HG02763 (cell line): ENCODE measurements at regions not wholly inside any gene's neighbourhood (a gene's known extent, or its start where the extent isn't known, plus 50 kb on each side); places are given as distances from the start of the nearest gene placed in this dataset.

Source experiments
- ATAC-seq: cut with Tn5 transposase; IDR thresholded peaks from one replicate; pipeline ENCODE4 v1.9.1; 2021; ENCODE audit warnings: mild to moderate bottlenecking, moderate library complexity; ENCODE audit not compliant: unreplicated experiment

DNA sequence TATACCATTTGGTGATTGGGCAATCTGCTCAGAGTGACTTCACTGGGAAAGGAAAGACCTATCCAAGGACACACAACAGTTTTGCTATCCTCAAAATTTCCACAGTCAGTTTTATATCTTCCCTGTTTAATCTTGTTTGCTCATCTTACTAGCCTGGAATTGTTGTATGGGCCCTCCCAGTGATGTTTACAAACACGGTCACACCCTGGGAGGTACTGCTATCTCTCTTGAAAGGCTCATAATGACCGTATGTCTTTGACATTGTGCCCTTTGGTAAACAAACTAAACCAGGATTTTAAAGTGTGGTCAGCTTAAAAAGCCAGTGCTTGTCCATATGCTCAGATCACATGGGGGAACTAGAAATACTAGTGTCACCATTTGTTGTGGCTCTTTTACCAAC, 277.0 kb downstream of the CDH2 start:
- ATAC-seq, result no peak

DNA sequence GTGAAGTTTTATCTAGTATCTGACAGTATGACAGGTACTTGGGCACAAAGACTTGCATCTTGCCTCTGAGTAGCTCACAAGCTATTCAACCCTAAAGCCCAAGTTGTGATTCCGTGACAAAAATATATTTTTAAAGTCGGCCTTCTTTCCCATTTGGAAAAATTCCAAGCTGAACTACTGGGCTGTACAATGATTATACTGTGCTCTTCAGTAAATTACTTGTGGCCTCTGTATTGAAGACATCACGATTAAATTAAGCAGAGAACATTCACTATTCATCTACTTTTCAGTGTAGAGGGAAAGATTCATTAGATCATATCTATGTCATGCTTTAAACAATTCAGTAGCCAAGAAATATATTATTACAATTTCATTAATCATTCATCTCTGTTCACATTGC, 282.2 kb downstream of the CDH2 start:
- no peak for ATAC-seq

DNA sequence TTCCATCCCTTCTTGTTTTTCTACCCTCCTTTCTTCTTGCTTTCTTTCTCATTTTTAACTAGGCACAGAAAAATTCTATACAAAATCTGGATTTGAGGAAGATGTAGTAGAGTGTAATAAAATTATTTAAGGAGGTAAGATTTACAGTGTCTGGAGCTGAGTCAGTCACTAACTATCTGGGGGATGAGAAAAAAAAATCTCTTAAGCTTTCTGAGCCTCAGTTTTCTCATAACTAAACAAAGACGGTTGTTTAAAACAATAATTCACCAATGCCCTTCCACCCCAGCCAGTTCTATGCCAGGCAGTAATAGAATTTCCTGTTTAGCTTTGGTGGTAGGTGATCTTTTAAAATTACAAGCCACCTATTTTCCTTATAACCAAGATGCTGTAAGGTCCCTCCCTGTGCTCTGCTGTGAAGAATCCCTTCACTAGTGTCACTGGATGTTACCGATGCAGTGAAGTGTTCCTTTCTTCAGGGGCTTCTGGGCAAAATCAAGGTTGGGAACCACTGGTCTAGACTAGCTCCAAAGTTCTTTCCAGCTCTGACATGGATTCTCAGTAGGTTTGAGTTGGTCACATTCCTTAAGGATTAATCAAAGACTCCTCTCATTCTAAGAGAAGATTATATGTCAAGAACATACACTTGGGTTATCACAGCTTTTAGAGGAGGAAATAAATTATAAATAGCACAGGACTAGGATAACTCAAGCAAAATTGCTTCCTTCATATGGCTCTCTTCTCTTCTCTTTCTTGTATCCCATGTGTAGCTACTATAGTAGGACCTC, 289.0 kb downstream of the CDH2 start:
- no peak for ATAC-seq

DNA sequence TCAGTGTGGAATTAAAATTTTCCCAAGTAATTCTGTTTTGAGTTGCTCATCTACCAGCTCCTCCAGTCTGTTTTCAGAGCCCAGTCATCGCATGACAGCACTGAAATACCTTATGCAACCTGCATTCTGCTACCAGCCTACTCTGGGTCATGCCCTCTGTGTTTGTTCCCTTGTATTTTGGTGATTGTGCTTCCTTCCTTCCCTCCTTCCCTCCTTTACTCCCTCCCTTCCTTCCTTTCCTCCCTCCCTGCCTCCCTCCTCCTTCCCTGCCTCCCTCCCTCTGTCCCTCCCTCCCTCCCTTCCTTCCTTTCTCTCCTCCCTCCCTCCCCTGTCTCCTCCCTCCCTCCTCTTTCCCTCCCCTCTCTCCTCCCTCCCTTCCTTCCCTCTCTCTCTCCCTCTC, 289.6 kb downstream of the CDH2 start:
- no peak for ATAC-seq

DNA sequence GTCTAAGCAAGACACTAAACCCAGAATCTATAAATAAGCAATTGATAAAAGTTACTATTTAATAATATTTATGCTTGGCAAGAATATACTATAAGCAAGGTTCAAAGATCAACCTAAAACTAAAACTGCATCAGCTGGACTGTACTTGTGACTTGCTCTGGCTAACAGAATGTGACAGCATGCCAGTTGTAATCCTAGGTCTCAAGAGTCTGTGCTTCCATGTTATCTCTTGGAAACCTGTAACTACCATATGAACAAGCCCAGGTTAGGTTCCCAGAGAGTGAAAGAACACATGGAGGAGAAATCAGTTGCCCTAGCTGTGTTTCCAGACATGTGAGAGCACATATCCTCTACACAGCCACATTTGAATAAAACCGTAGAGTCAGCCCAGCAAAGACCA, 297.4 kb downstream of the CDH2 start:
- no peak for ATAC-seq

DNA sequence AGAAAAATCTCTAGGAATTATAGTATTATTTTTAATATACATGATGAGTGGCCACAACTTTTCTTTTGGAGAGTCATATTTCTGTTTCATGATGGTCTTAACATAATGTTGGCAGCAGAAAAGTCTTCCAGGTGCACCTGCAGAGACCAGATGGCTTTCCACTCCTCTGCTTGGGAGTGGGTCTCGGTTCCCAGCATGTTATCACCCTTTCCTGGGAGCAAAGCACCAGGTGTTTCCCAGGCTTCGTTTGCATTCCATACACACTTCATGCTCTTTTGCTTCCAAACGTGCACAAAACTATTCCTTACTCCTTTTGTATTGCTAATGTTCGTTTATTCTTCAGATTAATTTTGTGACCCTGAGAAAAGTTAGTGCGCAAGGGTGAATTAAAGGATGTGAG, 305.2 kb downstream of the CDH2 start:
- ATAC-seq, result no peak

DNA sequence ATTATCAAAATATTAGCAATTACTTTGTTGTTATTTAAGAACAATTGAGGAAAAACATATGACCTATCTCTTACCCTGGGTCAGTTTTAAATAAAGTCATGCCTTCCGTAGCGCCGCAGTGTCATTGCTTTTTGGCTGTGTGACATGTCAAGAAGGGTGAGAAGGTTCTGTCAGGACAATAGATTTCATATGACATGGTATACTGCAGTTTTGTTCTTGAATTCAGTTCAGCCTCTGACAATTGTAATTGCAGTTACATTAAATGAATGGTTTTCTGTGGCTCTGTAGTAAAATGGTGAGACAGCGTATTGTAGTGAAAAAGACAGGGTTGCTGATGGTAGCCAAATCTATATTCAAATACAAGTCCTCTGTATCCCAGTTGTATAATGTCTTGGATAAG, 307.2 kb downstream of the CDH2 start:
- no peak for ATAC-seq

DNA sequence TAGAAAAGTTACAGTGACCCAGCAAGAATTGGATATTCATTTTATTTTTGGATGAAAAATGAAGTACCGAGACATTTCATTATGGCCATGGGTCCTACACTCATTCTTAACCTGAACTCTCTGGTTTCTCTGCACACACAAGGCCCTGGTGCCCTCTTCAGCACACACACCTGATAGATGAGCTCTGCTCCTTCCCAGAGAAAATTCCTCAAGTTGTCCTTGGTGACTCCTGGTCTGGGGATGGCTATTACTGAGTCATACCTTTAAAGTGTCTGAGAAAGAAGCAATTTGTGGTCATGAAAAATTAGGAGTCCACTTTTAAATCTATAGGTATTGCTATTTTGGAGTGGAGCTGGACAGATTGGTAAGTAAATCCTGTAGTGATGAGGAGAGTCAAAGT, 311.5 kb downstream of the CDH2 start:
- no peak for ATAC-seq

DNA sequence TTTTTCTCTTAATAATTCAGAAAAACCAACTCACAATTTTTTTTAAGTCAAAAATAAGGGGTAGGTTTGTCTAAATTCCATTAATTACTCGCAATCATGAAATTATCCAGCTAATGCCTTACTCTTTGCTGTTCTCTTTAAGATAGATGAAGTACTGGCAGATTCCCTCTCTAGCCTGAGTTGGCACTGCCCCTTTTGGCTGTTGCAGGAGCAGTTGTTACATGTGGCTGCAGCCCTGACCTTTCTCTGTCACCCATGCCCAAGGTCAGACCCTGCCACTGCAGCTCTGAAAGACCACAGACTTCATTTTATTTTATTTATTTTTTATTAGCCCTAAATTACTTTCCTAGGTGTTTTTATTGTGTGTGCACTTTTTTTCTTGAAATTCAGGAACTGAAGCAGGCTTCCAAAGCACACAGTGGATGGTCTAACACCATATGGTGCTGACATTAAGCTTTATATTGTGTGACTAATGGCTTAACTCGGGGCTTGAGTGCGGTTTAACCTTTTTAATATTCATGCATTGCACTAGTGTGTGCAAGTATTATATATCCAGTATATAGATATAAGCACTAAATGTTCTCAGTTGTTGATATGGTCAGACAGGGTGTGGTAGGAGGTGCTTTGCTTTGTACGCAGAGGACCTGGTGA, 313.0 kb downstream of the CDH2 start:
- no peak for ATAC-seq

DNA sequence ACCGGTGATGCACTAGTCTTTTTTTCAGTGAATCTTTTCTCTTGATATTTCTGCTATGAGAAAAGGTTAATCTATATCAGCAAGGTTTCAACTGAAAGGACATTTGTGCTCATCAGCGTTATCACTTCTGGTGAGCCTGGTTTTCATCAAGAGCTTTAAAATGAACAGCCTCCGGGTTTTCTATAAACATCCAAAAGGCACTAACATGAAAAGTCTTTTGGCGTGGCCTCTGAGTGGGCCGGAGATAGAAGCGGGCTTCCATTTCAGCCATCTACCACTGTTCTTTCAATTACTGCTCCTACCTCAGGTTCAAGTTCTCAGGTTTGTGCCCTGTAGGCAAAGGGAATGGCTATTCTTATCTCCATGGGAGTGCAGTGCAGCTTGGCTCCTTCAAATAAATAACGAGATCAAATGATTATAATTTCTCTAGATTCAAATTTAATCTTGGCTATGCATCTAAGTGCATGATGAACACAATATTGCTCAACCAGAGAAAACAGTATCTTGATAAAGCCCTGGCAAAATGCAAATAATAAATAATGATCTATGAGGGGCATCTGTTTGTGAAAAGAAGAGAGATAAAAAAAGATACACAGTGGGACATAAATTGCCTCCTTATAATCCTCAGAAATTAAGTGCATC, 314.8 kb downstream of the CDH2 start:
- no peak for ATAC-seq

DNA sequence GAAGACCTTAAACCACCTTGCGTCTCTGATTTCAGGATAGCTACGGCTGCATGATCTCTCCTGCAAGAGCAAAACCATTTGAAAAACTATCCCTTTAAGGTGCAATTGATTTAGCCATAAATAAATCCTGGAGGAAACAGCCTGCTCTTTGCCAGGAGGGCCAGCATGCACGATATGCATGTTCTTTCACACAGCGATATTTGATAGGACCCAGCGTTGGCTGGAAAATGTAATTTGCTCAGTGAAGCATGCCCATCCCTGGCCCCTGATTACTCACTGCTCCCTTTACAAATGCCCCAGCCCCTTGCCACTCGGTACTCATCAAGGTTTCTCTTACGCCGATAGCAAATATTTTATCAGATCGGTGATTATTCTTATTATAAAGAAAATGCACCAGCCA, 315.4 kb downstream of the CDH2 start:
- ATAC-seq, result no peak

DNA sequence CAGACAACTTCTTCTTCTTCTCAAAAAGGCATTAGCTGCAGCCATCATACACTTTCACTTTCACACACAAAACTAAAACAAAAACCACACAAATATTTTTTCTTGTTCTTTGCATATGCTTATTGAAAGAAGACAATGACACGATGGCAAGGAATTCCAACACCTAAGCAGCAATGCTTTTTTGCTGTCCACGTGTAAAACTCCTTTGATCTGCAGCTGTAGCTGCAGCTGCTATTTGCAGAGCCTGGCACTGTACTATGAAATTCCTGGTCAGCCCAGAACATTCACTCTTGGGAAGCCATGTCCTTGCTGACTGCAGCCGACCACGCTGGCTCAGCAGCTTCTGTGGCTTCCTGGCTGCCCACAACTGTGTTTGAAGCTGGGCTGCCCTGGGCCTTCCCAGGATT, 316.2 kb downstream of the CDH2 start:
- ATAC-seq, result no peak

DNA sequence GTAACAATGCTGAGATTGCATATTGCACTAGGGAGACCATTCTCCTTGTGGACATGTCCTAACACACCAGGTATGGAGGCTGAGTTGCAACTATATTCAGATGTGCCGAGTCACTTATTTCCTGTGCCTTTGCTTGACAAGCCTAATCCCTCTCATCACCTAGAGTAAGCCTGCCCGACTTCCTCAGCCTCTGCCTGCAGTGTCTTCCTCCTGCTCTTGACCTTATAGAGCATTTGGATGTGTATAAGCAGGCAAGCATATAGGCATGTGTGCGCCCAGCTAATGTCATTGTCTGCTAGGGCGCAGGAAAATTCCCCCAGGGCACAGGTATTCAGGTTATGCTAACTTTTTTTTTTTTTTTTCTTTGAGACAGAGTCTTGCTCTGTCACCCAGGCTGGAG, 316.9 kb downstream of the CDH2 start:
- ATAC-seq, result no peak

DNA sequence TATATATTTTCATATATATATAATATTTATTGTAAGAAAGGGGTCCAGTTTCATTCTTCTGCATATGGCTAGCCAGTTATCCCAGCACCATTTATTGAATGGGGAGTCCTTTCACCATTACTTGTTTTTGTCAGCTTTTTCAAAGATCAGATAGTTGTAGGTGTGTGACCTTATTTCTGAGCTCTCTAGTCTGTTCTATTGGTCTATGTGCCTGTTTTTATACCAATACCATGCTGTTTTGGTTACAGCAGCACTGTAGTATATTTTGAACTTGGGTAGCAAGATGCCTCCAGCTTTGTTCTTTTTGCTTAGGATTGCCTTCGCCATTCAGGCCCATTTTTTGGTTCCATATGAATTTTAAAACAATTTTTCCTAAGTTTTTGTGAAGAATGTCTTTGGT, 320.1 kb downstream of the CDH2 start:
- no peak for ATAC-seq

DNA sequence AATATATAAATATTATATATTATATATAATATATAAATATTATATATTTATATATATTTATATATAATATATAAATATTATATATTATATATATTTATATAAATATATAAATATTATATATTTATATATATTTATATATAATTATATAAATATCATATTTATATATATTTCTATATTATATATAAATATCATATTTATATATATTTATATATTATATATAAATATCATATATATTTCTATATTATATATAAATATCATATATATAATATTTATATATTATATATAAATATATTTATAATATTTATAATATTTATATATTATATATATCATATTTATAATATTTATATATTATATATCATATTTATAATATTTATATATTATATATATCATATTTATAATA, 321.4 kb downstream of the CDH2 start:
- ATAC-seq, result no peak

DNA sequence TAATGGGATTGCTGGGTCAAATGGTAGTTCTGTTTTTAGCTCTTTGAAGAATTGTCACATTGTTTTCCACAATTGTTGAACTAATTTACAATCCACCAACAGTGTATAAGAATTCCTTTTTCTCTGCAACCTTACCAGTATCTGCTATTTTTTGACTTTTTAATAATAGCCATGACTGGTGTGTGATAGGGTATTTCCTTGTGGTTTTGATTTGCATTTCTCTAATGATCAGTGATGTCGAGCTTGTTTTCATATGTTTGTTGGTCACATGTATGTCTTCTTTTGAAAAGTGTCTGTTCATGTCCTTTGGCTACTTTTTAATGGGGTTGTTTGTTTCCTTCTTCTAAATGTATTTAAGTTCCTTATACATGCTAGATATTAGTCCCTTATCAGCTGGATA, 322.3 kb downstream of the CDH2 start:
- ATAC-seq, result no peak

DNA sequence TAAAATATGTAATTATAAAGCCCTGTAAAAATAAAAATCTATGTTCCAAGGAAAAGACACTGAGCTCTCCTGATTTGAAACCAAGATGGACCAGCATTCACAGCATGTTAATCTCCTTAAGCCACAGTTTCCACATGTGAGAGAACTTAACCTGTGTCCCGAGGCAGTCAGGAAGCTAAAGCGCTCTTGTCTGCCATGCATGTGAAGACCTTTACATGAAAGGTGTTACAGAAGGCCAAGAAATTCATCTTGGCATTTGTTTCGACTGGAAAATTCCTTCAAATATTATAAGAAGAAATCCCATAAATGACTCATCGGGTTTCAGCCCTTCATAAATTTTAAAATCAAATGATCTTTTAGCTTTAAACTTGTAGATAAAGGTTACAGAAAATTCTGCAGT, 328.6 kb downstream of the CDH2 start:
- no peak for ATAC-seq

DNA sequence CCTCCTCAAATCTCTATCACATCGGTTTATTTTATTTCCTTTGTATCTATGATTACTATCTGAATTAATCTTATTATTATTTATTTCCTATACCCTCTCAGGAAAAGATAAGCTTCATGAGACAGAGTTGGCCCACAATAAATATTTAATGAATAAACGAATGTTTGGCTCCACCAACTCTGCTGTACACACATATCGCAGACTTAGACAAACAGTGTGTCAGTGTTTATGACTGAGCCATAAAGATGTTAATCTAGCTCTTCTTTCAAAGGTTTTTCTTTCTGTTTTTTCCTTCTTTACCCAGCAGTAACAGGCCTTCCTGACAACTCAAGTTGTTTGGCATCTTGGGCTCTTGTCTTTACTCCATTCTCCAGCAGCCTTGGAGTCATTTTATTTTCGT, 329.5 kb downstream of the CDH2 start:
- ATAC-seq, result no peak

DNA sequence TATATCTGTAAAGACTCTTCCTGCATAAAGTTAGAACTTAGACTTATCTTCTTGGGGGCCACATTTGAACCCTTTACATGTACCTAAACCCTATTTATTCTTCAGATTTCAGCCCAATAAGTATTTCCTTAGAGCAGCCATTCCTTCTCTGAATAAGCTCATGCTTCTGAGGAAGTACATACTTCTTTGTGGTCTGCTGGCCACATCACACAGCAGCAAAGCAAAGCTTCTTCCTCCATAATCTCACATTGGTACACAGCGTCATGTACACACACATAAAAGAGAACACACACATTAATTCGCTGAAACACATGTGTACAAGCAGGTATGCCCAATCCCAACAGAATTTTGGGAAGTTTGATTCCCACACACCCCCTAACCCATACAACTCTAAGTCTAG, 331.0 kb downstream of the CDH2 start:
- no peak for ATAC-seq

DNA sequence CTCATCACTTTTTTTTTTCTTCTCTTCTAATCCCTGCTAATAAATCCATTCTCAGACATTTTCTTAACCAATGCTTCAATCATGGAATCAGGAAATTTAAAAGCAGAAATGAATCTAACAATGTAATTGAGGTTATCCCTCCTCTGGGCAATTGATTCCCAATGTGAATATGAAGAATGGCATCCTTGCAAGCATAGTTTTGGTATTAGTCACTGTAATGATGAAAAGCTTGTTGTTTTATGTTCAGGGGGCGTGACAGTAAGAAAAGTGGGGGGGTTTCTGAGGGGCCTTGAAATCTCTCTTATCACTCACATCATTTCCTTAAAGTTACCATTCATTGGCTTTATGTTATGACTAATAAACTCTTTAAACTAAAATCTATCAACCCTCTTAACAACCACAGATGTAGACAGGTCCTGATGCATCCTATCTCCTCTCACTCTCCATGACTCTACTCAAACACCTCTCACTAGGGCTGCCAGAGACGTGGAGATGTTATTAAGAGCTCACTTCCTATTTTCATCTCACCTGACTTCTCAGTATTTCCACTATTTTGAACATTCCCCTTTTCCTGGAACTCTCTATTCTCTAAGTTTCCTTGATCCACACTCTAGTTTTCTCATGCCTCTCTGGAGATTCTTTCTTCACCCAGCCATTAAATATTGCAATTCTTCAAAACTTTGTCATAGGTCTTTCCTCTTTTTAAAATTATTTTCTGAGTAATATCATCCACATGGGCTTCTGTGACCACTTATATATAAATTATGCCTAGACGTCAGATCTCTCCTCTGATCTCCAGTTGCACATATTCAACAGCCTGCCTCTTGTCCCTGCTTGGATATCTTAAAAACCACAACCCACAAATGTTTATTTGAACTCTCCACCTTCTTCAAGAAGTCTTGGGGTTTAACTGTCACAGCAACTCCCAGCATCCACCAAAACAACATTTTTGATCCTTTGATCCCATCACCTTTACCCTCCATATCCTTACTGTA, 332.9 kb downstream of the CDH2 start:
- ATAC-seq, result no peak

DNA sequence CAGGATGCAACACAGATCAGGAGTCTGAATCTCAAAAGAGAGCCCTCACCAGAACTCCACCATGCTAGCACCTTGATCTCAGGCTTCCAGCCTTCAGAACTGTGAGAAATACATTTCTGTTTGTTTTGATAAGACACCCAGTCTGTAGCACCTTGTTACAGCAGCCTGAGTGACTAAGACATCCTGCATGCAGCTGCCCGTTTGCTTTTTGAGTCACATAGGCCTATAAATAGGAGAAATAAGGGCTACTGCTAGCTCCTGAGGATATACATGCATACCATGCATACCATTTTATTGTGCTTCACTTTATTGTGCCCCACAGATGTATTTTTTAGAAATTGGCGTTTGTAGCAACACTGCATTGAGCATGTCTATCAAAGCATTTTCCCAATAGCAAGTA, 337.8 kb downstream of the CDH2 start:
- no peak for ATAC-seq
